Lower lobe of right lung (tissue), 2 donors: ENCODE measurements at regions not wholly inside any gene's neighbourhood (a gene's known extent, or its start where the extent isn't known, plus 50 kb on each side); places are given as distances from the start of the nearest gene placed in this dataset.
"Not testable (repeated sequence)": the region's sequence is repeated elsewhere in the genome, so short reads cannot be mapped to it uniquely, and the experiment has no call there.

Experiments used
- ATAC-seq, 2 donors: fragments of 200-7000 bp; cut with Tn5 transposase; one replicate each; pipeline ENCODE4 v1.9.1; 2020 to 2022; ENCODE audit warnings: mild to moderate bottlenecking in 2 of 2, moderate library complexity in 2 of 2
- DNase-seq: peaks from one replicate; pipeline ENCODE4 v3.0.0-alpha.2; 2020
- H3K27ac ChIP-seq: fragments of 200-600 bp; one replicate; pipeline ENCODE4 v1.8.0; 2022
- H3K27me3 ChIP-seq: fragments of 200-600 bp; one replicate; pipeline ENCODE4 v1.8.0; 2022; ENCODE audit warnings: low read depth
- H3K36me3 ChIP-seq: fragments of 200-600 bp; one replicate; pipeline ENCODE4 v1.8.0; 2022; ENCODE audit warnings: mild to moderate bottlenecking
- H3K4me1 ChIP-seq: fragments of 200-600 bp; one replicate; pipeline ENCODE4 v1.8.0; 2022
- H3K4me3 ChIP-seq: fragments of 200-600 bp; one replicate; pipeline ENCODE4 v1.8.0; 2022; ENCODE audit warnings: mild to moderate bottlenecking
- H3K9me3 ChIP-seq: fragments of 200-600 bp; one replicate; pipeline ENCODE4 v1.8.0; 2022
- intact Hi-C: fragments of 100-400 bp; cut with DNase I; formaldehyde crosslinking; loops from one replicate; pipeline ENCODE4 v1.11.0; 2022
- TF ChIP-seq, protein P1 (sequence below): fragments of 200-600 bp; IDR thresholded peaks from one replicate; pipeline ENCODE4 v1.8.0; 2022; ENCODE audit warnings: antibody characterized with exemption, mild to moderate bottlenecking
- donor health status: DM: no; HTN: yes; CAD: no; lungs with severe emphysema.

DNA sequence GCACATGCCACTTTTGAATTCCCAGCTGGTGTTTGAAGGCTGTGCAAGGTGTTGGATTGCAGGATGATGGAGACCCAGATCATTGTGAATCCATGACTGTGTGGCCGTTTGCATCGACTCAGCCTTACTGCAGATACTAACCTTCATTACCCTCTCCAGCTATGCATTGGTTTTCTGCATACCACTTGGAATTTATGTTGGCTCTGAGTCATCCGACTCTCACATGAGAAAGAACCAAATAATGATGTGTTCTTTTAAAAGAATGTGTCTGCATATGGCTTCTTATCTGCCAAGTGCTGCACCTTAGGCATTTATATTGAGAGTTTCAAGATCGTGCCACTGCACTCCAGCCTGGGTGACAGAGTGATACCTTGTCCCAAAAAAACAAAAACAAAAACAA, 106.7 kb upstream of the PRKX start:
- no peak overlapping the region for H3K4me3 ChIP-seq
- DNase-seq (no peak), ATAC-seq (no peak)
- no peaks in the 10 kb centered on the region for H3K4me1 ChIP-seq
- intact Hi-C loops: no loop called here
- H3K9me3 ChIP-seq: no peaks in the 10 kb centered on the region
- no peak overlapping the region for H3K27ac ChIP-seq
- TF ChIP-seq, protein P1, sequence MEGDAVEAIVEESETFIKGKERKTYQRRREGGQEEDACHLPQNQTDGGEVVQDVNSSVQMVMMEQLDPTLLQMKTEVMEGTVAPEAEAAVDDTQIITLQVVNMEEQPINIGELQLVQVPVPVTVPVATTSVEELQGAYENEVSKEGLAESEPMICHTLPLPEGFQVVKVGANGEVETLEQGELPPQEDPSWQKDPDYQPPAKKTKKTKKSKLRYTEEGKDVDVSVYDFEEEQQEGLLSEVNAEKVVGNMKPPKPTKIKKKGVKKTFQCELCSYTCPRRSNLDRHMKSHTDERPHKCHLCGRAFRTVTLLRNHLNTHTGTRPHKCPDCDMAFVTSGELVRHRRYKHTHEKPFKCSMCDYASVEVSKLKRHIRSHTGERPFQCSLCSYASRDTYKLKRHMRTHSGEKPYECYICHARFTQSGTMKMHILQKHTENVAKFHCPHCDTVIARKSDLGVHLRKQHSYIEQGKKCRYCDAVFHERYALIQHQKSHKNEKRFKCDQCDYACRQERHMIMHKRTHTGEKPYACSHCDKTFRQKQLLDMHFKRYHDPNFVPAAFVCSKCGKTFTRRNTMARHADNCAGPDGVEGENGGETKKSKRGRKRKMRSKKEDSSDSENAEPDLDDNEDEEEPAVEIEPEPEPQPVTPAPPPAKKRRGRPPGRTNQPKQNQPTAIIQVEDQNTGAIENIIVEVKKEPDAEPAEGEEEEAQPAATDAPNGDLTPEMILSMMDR: no peak
- H3K27me3 ChIP-seq: no peaks in the 10 kb centered on the region
- H3K36me3 ChIP-seq: no peaks in the 10 kb centered on the region

DNA sequence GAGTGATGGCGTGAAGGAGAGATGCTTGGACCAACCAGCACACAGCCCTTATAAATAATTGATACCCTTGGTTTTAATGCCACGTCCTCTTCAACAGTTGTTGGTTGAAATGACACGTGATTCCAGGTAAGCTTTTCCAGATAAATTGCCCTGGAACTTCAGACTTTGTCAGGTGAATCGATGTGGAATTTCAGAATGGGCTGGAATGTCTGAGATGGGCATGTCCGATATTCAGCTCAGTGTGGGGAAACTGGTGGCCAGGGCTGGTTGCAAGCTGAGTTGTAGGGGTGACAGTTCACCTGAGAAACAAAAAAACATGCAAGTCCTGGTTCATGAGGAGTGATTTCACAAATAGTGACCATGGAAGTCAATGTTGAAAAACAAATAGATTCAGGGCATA, 104.0 kb upstream of the PRKX start:
- H3K36me3 ChIP-seq, H3K9me3 ChIP-seq, intact Hi-C loops, H3K27me3 ChIP-seq, H3K4me1 ChIP-seq, H3K27ac ChIP-seq, DNase-seq, H3K4me3 ChIP-seq, ATAC-seq: not testable (repeated sequence)

DNA sequence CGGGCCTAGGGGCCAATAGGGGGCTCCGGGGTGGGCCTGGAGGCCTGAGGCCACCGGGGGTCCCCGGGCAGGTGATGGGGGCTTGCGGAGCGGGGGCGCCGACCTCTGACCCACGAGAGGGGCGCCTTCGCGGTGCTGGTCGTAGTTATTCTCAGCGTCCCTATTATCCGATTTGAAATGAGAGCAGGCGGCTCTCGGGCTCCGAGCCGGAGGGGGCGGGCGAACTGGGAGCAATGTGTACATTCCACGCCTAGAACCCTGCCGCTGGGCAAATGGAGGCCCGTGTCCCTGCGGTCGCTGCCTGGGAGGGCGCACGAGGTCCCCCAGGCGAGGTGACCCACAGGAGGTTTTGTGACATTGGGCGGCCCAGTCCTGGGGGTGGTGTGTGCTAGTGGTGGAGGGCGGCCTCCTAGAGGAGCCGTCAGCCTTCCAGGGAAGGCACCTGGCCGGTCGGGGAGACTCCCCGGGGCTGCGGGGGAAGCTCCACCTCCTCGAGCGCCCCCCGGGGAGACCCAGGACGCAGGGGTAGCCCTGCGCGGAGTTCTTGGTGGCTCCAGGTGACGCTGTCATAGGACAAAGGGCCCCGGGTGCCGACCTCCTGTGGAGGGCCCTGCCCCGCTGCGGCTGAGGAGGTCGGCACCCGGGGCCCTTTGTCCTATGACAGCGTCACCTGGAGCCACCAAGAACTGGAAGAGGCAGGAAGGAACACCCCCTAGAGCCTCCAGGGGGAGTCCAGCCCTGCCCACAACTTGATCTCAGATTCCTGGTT, 102.6 kb upstream of the PRKX start:
- Histone ChIP-seq H3K9me3 (no peaks in the 10 kb centered on the region), H3K4me3 (peak overlapping the region; percentile 66), H3K27ac (peak overlapping the region; percentile 93), H3K4me1 (no peaks in the 10 kb centered on the region), H3K27me3 (no peaks in the 10 kb centered on the region), H3K36me3 (no peaks in the 10 kb centered on the region)
- DNase-seq (peak; percentile 67), ATAC-seq (peak; percentile 49 to 50)
- TF ChIP-seq, protein P1: no peak
- intact Hi-C loops: no loop called here

DNA sequence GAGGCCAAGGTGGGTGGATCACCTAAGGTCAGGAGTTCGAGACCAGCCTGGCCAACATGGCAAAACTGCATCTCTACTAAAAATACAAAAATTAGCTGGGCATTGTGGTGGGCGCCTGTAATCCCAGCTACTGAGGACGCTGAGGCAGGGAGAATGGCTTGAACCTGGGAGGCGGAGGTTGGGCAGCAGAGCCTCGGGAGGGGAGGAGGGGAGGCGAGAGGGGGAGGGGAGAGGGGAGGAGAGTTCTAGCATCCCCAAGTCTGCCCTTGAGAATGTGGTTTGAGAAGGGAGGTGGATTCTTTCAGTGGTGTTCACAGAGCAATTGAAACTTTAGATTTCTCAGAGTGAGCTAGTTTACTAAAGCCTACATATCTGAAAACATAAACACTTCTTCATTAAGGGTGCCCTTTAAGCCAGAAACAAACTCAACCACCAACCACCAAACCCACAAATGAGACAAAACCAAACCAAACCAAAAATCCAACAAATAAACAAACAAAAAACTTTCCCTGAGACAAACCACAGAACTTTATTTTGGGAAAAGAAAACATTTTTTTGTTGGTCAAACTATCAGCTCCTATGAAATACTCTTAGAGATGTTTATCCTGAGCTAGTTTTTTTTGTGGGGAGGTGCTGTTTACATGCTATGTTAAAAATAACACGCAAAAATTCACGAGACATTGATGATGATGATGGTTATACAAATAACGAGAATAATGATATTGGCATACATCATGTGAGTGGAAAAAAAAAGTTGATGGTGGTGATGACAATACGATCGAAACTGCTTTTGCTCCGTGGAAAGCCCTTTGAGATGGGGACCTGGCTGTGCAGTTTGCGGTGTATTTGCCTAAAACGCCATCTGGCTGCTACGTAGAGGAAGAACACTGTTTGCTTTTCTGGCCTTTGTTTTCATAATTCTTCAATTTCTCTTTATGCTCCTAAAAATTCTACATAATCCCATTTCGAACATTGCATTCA, 98.2 kb upstream of the PRKX start:
- ATAC-seq (no peak), DNase-seq (no peak)
- Histone ChIP-seq H3K27ac (no peak overlapping the region), H3K4me3 (no peak overlapping the region), H3K4me1 (no peaks in the 10 kb centered on the region), H3K27me3 (no peaks in the 10 kb centered on the region), H3K9me3 (no peaks in the 10 kb centered on the region), H3K36me3 (no peaks in the 10 kb centered on the region)
- intact Hi-C loops: no loop called here
- TF ChIP-seq, protein P1: peak; percentile 48

DNA sequence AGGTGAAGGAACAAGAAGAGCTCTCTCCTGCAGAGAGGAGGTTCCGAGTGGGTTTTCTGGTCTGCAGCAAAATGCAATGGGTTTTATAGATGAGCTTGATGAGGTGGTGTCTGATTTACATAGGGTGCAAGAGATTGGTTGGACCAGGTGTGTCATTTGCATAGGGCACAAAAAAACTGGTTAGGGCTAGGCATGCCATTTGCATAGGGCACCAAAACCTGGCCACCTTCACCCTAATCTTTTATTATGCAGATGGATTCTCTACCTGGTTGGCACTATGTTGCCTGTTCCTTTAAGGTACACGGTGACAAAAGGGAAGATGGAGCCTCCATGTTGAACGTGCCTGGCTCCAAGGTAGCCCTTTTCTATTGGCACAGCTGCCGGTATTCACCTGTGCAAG, 94.5 kb upstream of the PRKX start:
- Histone ChIP-seq H3K4me3 (no peak overlapping the region), H3K27ac (no peak overlapping the region), H3K36me3 (no peaks in the 10 kb centered on the region), H3K27me3 (no peaks in the 10 kb centered on the region), H3K9me3 (no peaks in the 10 kb centered on the region), H3K4me1 (no peaks in the 10 kb centered on the region)
- ATAC-seq (no peak), DNase-seq (no peak)
- TF ChIP-seq, protein P1: no peak
- intact Hi-C loops: no loop called here

DNA sequence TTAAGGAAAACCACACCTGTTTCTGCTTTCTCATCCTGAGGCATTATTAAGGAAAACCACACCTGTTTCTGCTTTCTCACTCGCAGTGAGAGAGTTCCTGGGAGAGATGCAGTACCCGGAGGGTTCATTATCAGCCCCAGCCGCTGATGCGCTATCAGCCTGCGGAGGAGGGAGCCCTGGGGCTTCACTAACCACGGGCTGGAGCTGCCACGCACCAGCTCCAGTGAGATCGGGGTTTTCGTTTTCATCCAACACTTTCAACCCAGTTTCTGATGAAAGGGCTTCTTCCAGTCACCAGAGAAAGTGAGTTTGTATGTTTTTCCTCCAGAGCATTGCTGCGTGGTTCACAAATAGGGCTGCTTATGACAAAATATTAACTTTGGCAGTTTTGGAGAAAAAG, 93.2 kb upstream of the PRKX start:
- H3K36me3 ChIP-seq: no peaks in the 10 kb centered on the region
- intact Hi-C loops: no loop called here
- no peak for DNase-seq
- no peak overlapping the region for H3K4me3 ChIP-seq
- H3K27ac ChIP-seq: no peak overlapping the region
- ATAC-seq: no peak
- no peaks in the 10 kb centered on the region for H3K4me1 ChIP-seq
- TF ChIP-seq, protein P1: no peak
- H3K9me3 ChIP-seq: no peaks in the 10 kb centered on the region
- H3K27me3 ChIP-seq: no peaks in the 10 kb centered on the region
